GM04504 (cell line): ENCODE measurements at regions not wholly inside any gene's neighbourhood (a gene's known extent, or its start where the extent isn't known, plus 50 kb on each side); places are given as distances from the start of the nearest gene placed in this dataset.

Source experiments
- DNase-seq: peaks from one replicate; pipeline ENCODE4 v3.0.0-alpha.2; 2012; ENCODE audit warnings: low read depth

DNA sequence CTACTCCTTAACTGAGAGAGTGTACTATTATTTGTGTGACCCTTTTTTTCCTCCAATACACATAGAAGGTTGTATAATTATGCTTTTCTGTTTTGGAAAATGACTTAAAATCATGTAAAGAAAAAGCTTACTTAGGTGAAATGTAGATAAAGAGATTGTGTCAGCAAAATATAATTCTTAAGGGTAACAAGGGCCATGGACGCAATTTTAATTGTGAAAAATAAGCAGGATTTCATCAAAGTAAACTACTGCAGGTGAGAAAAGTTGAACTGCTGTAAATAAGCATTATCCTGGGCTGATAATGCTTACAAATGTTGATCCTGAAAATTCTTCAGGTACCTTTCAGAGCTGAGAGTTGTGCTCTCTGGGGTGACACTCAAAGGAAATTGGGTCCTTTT, 141.5 kb downstream of the RPIA start:
- no peak for DNase-seq

GRCh38 chr2:88834376-88834775, 142.9 kb downstream of the RPIA start:
- no peak for DNase-seq

- DNase-seq: no peak
Measured at GRCh38 chr2:88834866-88835265, 143.4 kb downstream of the RPIA start.

DNA sequence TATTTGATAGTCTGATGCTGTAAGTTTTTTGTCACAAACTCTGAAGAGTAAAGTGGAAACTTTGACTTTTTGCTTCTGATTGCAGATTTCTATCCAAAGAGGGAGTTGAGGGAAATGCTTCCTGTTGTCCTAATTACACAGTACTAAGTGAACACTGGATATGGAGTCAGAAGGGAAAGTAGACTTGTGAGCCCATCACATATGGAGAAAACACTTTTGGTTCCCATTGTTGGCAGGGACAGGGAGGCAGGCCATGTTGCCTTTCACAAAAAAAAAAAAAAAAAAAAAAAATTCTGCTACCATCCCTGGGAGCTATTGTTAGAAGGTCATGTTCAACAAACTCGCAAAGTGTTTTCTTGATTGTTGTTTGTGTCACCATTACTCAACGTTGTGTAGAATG, 144.3 kb downstream of the RPIA start:
- no peak for DNase-seq

DNA sequence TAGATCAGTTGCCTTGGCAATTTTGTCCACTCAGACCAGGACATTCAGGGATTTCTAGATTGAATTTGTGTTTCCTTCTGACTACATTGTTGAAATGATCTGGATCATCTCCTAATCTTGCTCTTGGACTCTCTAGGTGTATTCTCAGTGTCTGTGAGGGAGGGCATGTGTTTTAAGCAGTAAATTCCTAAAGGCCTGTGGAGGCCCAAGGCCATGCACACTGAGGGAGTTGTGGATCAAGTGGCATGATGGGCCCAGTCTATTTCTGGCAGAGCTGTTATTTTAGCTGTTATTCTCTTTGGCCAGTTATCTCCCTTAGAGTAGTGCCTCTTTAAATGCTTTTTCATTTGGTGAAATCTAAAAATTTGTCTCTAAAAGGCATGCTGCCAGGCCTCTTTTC, 144.9 kb downstream of the RPIA start:
- no peak for DNase-seq

DNA sequence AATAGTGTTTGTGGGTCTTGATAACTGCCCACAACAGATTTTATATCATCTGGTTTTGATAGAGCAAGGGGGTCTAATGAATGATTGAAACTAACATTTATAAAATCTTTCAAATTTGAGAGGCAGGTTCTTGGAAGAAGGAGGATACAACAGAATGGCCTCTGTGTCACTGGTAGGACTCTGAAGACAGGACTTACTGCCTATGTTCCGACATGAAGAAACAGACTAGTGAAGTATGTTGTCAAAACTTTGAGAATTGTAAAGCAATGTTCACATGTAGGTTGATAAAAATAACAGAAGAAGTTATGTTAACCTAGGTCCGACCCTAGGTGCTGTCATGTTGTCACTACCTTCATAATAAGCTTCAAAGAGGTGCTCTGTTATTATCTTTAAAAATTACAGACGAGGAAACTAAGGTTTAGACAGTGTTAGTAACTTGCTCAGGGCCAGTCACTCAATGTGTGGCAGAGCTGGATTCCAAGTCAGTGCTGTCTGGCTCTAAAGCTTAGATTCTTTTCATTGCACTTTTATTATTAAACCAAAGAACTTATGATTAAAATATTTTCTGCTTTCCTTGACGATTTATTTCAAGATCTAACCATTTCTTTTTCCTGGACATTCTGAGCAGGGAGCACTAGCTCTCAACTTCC, 146.2 kb downstream of the RPIA start:
- no peak for DNase-seq

GRCh38 chr2:88838165-88838635, 146.7 kb downstream of the RPIA start:
- DNase-seq: no peak

DNA sequence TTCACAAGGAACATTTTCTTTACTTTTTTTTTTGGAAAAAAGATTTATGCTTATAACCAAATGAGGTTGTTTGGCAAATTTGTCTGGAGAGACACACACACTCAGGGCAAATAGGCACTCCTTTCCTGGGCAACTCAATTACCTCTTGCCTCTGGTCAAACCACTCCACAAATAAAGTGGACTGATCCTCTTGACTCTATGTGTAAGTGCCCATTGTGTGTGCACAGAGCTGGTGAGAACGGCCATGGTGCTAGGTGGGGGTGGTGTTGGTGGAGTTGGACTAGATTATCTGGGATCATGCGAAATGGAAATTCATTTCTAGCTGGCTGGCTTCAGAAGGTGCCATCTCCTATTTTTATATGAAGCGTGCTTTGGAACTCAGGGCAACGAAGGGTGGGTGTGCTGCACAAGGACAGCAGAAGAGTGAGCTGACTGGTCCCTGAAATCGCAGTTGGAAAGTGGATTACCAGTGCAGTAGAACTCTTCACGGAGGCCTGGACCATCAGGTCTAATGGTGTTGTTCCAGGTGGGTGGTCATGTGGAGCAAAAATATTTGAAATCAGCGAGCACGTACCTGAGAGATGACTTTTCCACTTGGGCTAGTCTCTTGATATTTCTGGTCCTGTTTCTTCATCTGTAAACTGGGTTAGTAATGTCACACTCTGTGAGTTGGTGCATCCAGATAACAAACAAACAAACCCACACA, 149.9 kb downstream of the RPIA start:
- DNase-seq: no peak

DNA sequence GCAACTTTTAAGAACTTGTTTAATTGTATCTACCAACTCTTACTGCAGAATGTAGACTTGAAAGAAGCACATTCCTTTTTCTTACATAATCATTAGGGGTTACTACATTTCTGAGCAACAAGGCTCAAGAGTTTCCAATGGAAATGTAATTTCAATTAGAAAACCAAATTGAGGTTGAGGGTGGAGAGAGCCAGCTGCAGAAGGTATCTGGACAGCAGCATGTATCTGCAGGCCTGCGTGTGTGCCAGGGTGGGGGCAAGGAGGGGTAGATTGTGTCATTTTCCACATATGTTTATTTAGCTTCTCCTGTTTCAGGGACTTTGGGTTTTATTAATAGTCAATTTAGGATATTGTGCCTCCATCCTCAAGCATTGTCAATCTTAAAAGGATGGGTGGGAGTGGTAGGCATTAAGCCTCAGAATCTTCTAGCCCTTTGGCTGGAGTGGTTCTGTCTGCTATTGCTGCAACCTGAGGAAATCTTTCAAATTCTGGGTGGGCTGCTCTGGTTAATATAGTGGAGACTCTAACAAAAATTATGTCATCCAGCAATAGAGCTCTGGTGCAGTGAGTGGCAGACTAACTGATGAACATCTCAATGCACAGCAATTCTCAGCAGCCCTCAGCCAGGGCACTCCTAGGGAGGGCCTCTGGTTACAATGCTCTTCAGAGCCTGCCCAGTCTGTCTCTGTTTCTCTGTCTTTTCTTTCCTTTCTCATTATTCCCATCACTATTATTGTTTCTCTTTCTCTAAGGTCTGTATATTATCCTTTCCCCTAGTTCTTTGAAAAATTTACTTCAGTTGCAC, 151.4 kb downstream of the RPIA start:
- DNase-seq: no peak

DNA sequence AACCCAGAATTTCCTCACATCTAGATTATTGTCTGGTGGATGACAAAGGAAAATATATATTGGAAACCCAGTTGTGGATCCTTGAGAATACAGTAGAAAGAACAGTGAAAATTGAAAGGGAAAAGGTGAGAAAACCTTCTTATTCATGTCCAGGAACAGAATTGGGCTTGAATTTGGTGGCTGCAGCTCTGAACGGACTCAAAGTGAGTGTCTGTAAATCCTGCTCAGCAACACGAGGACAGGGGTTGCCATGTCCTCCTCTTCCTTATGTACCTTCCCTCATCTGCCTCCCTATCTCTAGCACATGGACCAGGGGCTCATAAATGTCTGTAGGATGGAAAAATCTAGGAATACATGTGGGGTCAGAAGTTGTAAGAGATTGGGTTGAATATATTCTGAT, 152.2 kb downstream of the RPIA start:
- DNase-seq: no peak

DNA sequence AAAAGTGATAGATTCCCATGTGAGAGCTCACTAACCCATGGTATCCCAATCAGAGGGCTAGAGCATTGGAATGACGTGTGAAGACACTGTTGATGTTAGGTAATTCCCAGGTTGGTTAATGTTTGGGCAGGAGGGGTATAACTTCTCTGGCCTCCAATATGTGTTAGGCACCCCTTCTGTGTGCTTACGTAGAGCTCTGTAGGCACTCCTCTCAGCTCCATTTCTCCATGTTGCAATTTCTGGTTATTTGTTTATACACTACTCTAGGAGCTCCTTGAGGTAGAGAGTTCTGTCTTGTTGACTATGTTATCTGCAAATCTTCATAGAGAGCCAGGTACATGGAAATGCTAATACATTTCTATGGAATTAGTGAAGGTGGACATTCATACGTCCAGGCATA, 153.5 kb downstream of the RPIA start:
- no peak for DNase-seq

GRCh38 chr2:88845772-88846661, 154.5 kb downstream of the RPIA start:
- DNase-seq: no peak

DNA sequence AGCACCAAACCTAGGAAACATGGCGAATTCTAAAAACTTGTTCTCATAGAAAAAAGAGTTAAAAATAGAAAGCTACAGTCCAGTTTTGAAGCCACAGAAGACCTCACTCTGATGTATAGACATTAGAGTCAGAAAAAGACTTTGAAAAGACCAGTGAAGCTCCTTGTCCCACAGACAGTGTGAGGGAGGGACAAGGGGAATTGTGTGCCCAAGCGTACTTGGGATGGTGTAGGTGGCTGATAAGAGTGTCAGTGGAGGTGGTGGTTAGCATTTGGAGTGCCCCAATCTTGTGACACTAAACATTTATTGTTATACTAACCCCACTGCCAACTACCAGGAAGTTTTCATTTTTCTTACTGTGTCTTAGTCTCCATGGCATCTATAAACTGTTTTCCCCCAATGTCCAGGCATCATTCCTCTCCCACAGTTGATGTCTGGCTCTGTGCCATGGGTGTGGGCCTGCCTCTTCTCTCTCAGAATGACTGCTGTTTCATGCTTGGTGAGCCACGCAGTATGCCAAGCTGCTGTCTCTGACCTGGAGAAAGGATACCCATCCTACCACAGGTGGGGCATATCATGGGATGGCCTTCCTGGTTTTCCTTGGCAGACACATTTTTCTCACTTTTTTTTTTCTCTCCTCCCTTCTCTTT, 161.4 kb downstream of the RPIA start:
- no peak for DNase-seq

GRCh38 chr2:88853403-88853790, 161.9 kb downstream of the RPIA start:
- DNase-seq: no peak

- DNase-seq: no peak
Measured at GRCh38 chr2:88854528-88854927, 163.1 kb downstream of the RPIA start.

DNA sequence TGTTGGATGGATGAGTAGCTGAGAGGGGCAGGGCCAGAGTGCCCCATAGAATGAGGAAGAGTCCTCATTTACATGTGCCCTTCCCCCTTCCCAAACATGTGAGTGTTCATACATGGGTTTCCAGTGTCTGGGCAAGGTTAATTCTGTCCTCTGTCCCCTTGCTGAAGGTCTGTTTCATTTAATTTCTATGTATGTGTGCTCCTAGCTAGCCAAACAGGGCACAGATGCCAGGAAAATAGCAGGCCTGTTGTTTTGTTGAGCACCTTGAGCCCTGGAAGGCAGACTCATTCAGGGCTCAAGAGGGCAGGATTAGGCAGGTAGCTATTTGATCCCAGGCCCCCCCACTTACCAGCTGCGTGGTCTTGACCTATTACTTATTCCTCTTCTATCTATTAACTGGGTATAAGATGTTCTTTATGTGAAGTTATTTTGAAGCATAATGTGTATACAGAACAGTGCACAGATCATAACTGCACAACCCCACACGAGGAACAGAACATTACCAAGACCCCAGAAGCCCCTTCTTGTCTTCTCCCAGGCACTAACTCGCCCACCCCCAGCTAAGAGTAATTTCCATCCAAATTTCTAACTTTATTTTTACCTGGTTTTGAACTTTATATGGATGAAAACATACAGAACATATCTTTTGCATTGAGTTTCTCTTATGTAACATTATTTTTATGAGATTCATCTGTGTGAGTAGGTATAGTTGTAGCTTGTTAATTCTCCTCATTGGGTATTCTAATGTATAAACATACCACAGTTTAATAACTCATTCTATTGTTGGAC, 164.3 kb downstream of the RPIA start:
- DNase-seq: no peak

DNA sequence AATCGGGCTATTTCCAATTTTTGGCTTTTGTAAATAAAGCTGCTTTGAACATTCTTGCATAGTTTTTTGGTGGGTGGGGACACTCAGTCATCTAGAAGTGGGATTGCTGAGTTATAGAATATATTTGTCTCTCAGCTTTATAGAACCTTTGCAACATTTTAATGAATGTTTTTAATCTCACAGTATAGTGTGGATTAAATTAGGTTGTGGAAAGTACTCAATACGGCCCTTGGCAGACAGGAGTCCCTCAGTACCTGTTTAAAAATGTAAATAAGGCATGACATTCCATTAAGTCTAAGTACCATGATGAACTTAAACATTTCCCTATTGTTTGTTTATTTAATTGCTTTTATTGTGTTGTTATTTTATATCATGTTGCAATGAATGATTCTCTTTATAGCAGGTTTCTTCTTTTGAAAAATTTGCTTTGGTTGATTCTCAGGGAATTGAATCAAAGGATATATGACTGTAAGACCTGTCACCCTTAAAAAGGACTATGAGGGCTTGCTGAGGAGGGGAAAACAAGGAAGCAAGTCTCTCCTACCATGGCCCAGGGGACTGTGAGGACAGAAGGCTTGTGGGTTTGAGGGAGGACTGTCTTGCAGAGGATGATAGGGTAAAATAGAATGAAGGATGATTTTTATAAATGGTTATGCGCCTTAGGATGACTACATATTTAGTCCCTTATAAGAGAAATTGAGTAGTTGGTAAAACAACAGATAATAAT, 165.1 kb downstream of the RPIA start:
- no peak for DNase-seq

DNA sequence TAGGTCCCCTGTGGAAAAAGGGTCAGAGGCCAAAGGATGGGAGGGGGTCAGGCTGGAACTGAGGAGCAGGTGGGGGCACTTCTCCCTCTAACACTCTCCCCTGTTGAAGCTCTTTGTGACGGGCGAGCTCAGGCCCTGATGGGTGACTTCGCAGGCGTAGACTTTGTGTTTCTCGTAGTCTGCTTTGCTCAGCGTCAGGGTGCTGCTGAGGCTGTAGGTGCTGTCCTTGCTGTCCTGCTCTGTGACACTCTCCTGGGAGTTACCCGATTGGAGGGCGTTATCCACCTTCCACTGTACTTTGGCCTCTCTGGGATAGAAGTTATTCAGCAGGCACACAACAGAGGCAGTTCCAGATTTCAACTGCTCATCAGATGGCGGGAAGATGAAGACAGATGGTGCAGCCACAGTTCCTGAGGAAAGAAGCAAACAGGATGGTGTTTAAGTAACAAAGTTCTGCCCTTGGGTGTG, 165.8 kb downstream of the RPIA start:
- no peak for DNase-seq

- no peak for DNase-seq
Measured at GRCh38 chr2:88857951-88858411, 166.5 kb downstream of the RPIA start.

- no peak for DNase-seq
Measured at GRCh38 chr2:88859461-88859860, 168.0 kb downstream of the RPIA start.
